DND-41 (cell line): ENCODE measurements at regions not wholly inside any gene's neighbourhood (a gene's known extent, or its start where the extent isn't known, plus 50 kb on each side); places are given as distances from the start of the nearest gene placed in this dataset.

ENCODE experiments used
- ATAC-seq: fragments of 200-7000 bp; cut with Tn5 transposase; 3 replicates; pipeline ENCODE4 v1.9.1; 2021; ENCODE audit warnings: low read depth; ENCODE audit not compliant: insufficient read depth
- DNase-seq: peaks from one replicate; pipeline ENCODE4 v3.0.0-alpha.2; 2020
- H2AFZ ChIP-seq: 2 replicates; pipeline ENCODE4 v1.6.0; 2012; ENCODE audit warnings: low read depth, low read length
- H3K27ac ChIP-seq: 2 replicates; pipeline ENCODE4 v1.5.1; 2012; ENCODE audit warnings: low read length, inconsistent platforms
- H3K27me3 ChIP-seq: fragments of 200-600 bp; sonication (generic); 2 replicates; pipeline ENCODE4 v1.6.0; 2012; ENCODE audit warnings: low read length, mild to moderate bottlenecking, inconsistent platforms; ENCODE audit not compliant: insufficient read depth, poor library complexity
- H3K36me3 ChIP-seq: 2 replicates; pipeline ENCODE4 v1.5.1; 2012; ENCODE audit warnings: low read length, inconsistent platforms; ENCODE audit not compliant: insufficient read depth
- H3K4me1 ChIP-seq: 2 replicates; pipeline ENCODE4 v1.5.1; 2012; ENCODE audit warnings: mild to moderate bottlenecking, low read length; ENCODE audit not compliant: insufficient read depth
- H3K4me2 ChIP-seq: 2 replicates; pipeline ENCODE4 v1.6.0; 2012; ENCODE audit warnings: mild to moderate bottlenecking, moderate library complexity, low read length, inconsistent platforms; ENCODE audit not compliant: insufficient read depth
- H3K4me3 ChIP-seq, 2 experiments: fragments of 200-600 bp in 1 of 2; shearing (Covaris generic) in 1 of 2; 2 replicates each; pipeline ENCODE4 v1.5.1; 2012 to 2016; ENCODE audit warnings: inconsistent platforms in 2 of 2, low read length in 2 of 2, mild to moderate bottlenecking in 2 of 2, low read depth in 1 of 2, moderate library complexity in 1 of 2
- H3K79me2 ChIP-seq: 2 replicates; pipeline ENCODE4 v1.6.0; 2012; ENCODE audit warnings: low read length, inconsistent platforms; ENCODE audit not compliant: insufficient read depth
- H3K9ac ChIP-seq: 2 replicates; pipeline ENCODE4 v1.6.0; 2012; ENCODE audit warnings: low read depth, mild to moderate bottlenecking, inconsistent platforms, low read length, moderate library complexity
- H3K9me3 ChIP-seq: 2 replicates; pipeline ENCODE4 v1.5.1; 2012; ENCODE audit warnings: low read length, moderate library complexity, mild to moderate bottlenecking, inconsistent platforms; ENCODE audit not compliant: insufficient read depth, severe bottlenecking
- H4K20me1 ChIP-seq: 2 replicates; pipeline ENCODE4 v1.6.0; 2012; ENCODE audit warnings: low read length; ENCODE audit not compliant: insufficient read depth
- EZH2 ChIP-seq: IDR thresholded peaks from 3 replicates; pipeline ENCODE4 v1.6.1; 2012; ENCODE audit warnings: borderline replicate concordance, low read depth, mild to moderate bottlenecking, moderate library complexity, low read length, inconsistent platforms; ENCODE audit not compliant: severe bottlenecking
- TF ChIP-seq, protein P1 (sequence below): IDR thresholded peaks from 2 replicates; pipeline ENCODE4 v1.5.1; 2012; ENCODE audit warnings: borderline replicate concordance, low read length, moderate library complexity, mild to moderate bottlenecking; ENCODE audit not compliant: poor library complexity, severe bottlenecking; ENCODE audit errors: extremely low read depth

DNA sequence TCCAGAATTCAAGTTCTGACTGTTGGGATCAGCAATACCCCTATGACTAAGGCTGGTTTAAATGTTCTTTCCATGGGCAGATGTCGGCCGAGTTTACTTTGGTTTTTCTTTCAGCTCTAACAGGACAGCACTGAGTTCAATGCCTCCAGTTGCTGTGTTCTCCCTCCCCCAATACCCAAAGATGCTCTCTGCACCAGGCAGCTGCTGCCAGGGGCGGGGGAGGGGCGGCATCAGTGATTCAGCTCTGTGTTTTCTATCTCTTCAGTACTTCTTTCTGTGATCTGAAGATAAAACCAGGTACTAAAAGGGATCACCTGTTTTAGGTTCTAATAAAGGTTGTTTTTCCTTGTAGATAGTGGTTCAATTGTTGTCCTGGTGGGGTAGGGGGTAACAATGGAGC is 576.7 kb upstream of the POT1 start:
- H3K27me3 ChIP-seq, result no peaks in the 10 kb centered on the region
- H3K36me3 ChIP-seq, result no peaks in the 10 kb centered on the region
- no peak overlapping the region for H3K4me3 ChIP-seq
- H2AFZ ChIP-seq, result no peak overlapping the region
- no peaks in the 10 kb centered on the region for H4K20me1 ChIP-seq
- ATAC-seq (no peak), DNase-seq (no peak)
- TF ChIP-seq EZH2, result no peak
- TF ChIP-seq, protein P1, sequence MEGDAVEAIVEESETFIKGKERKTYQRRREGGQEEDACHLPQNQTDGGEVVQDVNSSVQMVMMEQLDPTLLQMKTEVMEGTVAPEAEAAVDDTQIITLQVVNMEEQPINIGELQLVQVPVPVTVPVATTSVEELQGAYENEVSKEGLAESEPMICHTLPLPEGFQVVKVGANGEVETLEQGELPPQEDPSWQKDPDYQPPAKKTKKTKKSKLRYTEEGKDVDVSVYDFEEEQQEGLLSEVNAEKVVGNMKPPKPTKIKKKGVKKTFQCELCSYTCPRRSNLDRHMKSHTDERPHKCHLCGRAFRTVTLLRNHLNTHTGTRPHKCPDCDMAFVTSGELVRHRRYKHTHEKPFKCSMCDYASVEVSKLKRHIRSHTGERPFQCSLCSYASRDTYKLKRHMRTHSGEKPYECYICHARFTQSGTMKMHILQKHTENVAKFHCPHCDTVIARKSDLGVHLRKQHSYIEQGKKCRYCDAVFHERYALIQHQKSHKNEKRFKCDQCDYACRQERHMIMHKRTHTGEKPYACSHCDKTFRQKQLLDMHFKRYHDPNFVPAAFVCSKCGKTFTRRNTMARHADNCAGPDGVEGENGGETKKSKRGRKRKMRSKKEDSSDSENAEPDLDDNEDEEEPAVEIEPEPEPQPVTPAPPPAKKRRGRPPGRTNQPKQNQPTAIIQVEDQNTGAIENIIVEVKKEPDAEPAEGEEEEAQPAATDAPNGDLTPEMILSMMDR, result no peak
- no peaks in the 10 kb centered on the region for H3K79me2 ChIP-seq
- H3K4me2 ChIP-seq, result no peak overlapping the region
- no peak overlapping the region for H3K27ac ChIP-seq
- no peaks in the 10 kb centered on the region for H3K9me3 ChIP-seq
- H3K4me1 ChIP-seq, result no peaks in the 10 kb centered on the region
- no peak overlapping the region for H3K9ac ChIP-seq

- Histone ChIP-seq H3K27me3 (no peaks in the 10 kb centered on the region), H3K36me3 (no peaks in the 10 kb centered on the region), H2AFZ (no peak overlapping the region), H3K4me3 (no peak overlapping the region), H3K27ac (no peak overlapping the region), H3K4me2 (no peak overlapping the region), H3K79me2 (no peaks in the 10 kb centered on the region), H3K9me3 (no peaks in the 10 kb centered on the region), H3K9ac (no peak overlapping the region), H4K20me1 (no peaks in the 10 kb centered on the region), H3K4me1 (no peaks in the 10 kb centered on the region)
- DNase-seq (no peak), ATAC-seq (no peak)
- TF ChIP-seq EZH2, result no peak
- TF ChIP-seq, protein P1, result no peak
Measured at GRCh38 chr7:125504848-125505247, 575.2 kb upstream of the POT1 start.

DNA sequence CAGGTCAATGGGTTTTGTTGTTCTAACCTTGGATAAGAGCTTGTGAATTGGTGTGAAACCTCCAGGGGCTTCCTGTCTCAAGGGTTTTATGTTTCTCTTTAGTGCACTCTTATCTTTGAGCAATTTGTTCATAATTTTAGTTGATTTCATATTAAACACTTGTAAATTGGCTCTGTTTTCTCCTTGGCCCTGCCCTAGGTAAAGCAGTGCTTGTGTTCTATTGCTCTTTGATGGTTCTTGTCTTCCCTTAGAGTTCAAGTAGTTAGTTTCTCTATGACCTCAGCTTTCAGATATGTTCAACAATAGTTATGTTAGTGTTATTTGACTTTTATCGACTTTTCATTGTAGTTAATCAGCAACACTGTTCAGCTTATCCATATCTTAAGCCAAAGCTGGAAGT is 566.4 kb upstream of the POT1 start:
- Histone ChIP-seq H4K20me1 (no peaks in the 10 kb centered on the region), H3K36me3 (no peaks in the 10 kb centered on the region), H3K4me3 (no peak overlapping the region), H3K27me3 (no peaks in the 10 kb centered on the region), H3K27ac (no peak overlapping the region), H3K9me3 (no peaks in the 10 kb centered on the region), H3K4me1 (no peaks in the 10 kb centered on the region), H3K4me2 (no peak overlapping the region), H3K9ac (no peak overlapping the region), H3K79me2 (no peaks in the 10 kb centered on the region), H2AFZ (no peak overlapping the region)
- DNase-seq, result no peak
- TF ChIP-seq EZH2, result no peak
- TF ChIP-seq, protein P1, result no peak
- ATAC-seq, result no peak

DNA sequence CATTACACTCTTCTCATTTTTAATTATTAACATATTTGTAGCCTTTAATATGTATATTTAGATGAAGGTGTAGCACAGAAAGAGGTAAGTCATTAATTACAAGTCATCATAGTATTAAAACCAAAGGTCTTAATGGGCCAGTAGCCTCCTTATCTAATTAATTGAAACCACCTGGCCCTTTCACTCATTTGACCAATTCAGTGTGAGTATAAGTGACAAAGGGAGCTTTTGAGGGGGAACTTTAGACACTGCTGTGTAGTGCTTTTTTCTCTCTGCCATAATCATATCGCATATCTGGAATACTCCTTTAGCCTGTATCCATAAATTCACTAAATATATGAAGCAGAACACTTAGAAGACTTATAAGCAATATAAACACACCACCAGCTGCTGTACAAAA is 562.9 kb upstream of the POT1 start:
- TF ChIP-seq, protein P1, result no peak
- no peak for TF ChIP-seq EZH2
- no peaks in the 10 kb centered on the region for H3K79me2 ChIP-seq
- H3K9me3 ChIP-seq, result no peaks in the 10 kb centered on the region
- H3K36me3 ChIP-seq, result no peaks in the 10 kb centered on the region
- no peak for DNase-seq
- H3K27me3 ChIP-seq, result no peaks in the 10 kb centered on the region
- H3K9ac ChIP-seq, result no peak overlapping the region
- H3K4me3 ChIP-seq, result no peak overlapping the region
- ATAC-seq, result no peak
- no peaks in the 10 kb centered on the region for H3K4me1 ChIP-seq
- H4K20me1 ChIP-seq, result no peaks in the 10 kb centered on the region
- no peak overlapping the region for H3K27ac ChIP-seq
- no peak overlapping the region for H3K4me2 ChIP-seq
- no peak overlapping the region for H2AFZ ChIP-seq
